ENCODE measurements at regions not wholly inside any gene's neighbourhood (a gene's known extent, or its start where the extent isn't known, plus 50 kb on each side); places are given as distances from the start of the nearest gene placed in this dataset.

DNA sequence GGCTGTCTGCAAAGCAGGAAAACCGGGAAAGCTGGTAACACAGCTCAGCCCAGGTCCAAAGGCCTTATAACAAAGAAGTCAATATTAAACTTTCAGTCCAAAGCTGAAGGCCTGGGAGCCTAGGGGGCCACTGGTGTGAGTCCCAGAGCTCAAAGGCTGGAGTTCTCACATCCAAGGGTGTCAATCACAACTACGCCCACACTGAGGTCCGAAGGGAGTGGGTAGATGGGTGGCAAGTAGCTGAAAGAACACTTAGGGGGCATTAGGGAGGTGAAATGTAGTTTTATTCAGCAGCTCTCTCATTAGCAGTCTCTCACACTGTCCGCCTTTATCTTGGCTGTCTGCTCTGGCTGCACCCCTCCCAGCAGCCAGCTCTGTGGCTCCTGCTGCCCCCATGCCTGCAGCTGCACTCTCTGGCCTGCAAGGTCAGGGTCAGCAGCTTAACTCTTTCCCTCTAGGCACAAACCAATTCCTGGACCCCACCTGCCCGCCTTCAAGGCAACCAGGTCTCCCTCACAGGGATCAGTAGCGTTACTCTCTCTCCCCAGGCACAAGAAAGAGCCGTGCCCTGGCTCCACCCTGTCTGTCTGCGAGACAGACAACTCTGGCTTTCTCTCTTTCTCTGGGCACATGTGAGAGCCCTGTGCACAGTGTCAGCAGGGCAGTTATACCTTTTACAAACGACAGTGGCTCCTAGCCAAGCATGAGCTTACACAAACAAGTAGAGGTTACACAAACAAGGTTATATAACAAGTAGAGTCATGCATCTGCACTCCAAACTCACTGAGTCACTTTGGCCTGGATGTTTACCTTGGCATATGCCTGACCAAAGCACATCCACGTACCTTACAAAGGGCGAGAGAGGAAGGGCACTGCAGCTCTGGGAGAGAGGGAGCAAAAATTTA, 249.4 kb upstream of the PCDH20 start (continued):
- TF ChIP-seq TCF12 (IDR thresholded peaks at IDR 0.05) (no peak), TCF12 (CRISPR knock-in tag; IDR thresholded peaks at IDR 0.05) (peak; percentile 58; the same call in 1 of the 2 replicates), JUNB (CRISPR knock-in tag; IDR thresholded peaks at IDR 0.05; ENCODE audit: borderline replicate concordance) (peak; percentile 81; the same call in 1 of the 2 replicates), ZNF746 (CRISPR knock-in tag; IDR thresholded peaks at IDR 0.05) (peak; percentile 85), ZNF432 (CRISPR knock-in tag; IDR thresholded peaks at IDR 0.05; ENCODE audit: borderline replicate concordance) (no peak), ZFP36L2 (CRISPR knock-in tag; IDR thresholded peaks at IDR 0.05) (no peak), ZNF792 (CRISPR knock-in tag; IDR thresholded peaks at IDR 0.05) (0 out of 2 replicates have a peak, but pooled peaks have one; percentile 52), ZSCAN30 (CRISPR knock-in tag; IDR thresholded peaks at IDR 0.05) (no peak), ZNF350 (CRISPR knock-in tag; IDR thresholded peaks at IDR 0.05; ENCODE audit: borderline replicate concordance, low read depth) (peak; percentile 78; the same call in 1 of the 2 replicates), ZSCAN31 (CRISPR knock-in tag; IDR thresholded peaks at IDR 0.05; ENCODE audit: low read depth) (peak; percentile 100), ZMYM3 (CRISPR knock-in tag; IDR thresholded peaks at IDR 0.05) (peak; percentile 71), HDAC2 (CRISPR knock-in tag; IDR thresholded peaks at IDR 0.05) (peak; percentile 90), FOXJ3 (CRISPR knock-in tag; IDR thresholded peaks at IDR 0.05; ENCODE audit: borderline replicate concordance) (peak; percentile 64; the same call in 1 of the 2 replicates), ZNF44 (CRISPR knock-in tag; IDR thresholded peaks at IDR 0.05) (no peak), ZNF605 (CRISPR knock-in tag; IDR thresholded peaks at IDR 0.05) (peak; percentile 61), HMG20A (CRISPR knock-in tag; IDR thresholded peaks at IDR 0.05; ENCODE audit: borderline replicate concordance) (peak; percentile 90), JUND (CRISPR knock-in tag; IDR thresholded peaks at IDR 0.05) (peak; percentile 90), KDM6A (CRISPR knock-in tag; IDR thresholded peaks at IDR 0.05; ENCODE audit: low read depth) (peak; percentile 61; the same call in 1 of the 2 replicates), SOX5 (CRISPR knock-in tag; IDR thresholded peaks at IDR 0.05; ENCODE audit: borderline replicate concordance) (peak; percentile 84), FOXA1 (IDR thresholded peaks at IDR 0.05) (peak; percentile 89), FOXA1 (CRISPR knock-in tag; IDR thresholded peaks at IDR 0.05) (peak; percentile 96), NFE2L2 (IDR thresholded peaks at IDR 0.05; ENCODE audit: low read length) (peak; percentile 44; the same call in 1 of the 2 replicates)
- TF ChIP-seq, protein P1, sequence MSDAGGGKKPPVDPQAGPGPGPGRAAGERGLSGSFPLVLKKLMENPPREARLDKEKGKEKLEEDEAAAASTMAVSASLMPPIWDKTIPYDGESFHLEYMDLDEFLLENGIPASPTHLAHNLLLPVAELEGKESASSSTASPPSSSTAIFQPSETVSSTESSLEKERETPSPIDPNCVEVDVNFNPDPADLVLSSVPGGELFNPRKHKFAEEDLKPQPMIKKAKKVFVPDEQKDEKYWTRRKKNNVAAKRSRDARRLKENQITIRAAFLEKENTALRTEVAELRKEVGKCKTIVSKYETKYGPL (CRISPR knock-in tag; IDR thresholded peaks at IDR 0.05), result peak; percentile 99
- TF ChIP-seq, protein P2, sequence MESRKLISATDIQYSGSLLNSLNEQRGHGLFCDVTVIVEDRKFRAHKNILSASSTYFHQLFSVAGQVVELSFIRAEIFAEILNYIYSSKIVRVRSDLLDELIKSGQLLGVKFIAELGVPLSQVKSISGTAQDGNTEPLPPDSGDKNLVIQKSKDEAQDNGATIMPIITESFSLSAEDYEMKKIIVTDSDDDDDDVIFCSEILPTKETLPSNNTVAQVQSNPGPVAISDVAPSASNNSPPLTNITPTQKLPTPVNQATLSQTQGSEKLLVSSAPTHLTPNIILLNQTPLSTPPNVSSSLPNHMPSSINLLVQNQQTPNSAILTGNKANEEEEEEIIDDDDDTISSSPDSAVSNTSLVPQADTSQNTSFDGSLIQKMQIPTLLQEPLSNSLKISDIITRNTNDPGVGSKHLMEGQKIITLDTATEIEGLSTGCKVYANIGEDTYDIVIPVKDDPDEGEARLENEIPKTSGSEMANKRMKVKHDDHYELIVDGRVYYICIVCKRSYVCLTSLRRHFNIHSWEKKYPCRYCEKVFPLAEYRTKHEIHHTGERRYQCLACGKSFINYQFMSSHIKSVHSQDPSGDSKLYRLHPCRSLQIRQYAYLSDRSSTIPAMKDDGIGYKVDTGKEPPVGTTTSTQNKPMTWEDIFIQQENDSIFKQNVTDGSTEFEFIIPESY (CRISPR knock-in tag; IDR thresholded peaks at IDR 0.05), result 0 out of 2 replicates have a peak, but pooled peaks have one; percentile 37
- TF ChIP-seq, protein P3, sequence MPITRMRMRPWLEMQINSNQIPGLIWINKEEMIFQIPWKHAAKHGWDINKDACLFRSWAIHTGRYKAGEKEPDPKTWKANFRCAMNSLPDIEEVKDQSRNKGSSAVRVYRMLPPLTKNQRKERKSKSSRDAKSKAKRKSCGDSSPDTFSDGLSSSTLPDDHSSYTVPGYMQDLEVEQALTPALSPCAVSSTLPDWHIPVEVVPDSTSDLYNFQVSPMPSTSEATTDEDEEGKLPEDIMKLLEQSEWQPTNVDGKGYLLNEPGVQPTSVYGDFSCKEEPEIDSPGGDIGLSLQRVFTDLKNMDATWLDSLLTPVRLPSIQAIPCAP (CRISPR knock-in tag; IDR thresholded peaks at IDR 0.05; ENCODE audit: low read depth), result no peak
- TF ChIP-seq, protein P4, sequence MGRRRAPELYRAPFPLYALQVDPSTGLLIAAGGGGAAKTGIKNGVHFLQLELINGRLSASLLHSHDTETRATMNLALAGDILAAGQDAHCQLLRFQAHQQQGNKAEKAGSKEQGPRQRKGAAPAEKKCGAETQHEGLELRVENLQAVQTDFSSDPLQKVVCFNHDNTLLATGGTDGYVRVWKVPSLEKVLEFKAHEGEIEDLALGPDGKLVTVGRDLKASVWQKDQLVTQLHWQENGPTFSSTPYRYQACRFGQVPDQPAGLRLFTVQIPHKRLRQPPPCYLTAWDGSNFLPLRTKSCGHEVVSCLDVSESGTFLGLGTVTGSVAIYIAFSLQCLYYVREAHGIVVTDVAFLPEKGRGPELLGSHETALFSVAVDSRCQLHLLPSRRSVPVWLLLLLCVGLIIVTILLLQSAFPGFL (CRISPR knock-in tag; IDR thresholded peaks at IDR 0.05), result no peak
- TF ChIP-seq, protein P5, sequence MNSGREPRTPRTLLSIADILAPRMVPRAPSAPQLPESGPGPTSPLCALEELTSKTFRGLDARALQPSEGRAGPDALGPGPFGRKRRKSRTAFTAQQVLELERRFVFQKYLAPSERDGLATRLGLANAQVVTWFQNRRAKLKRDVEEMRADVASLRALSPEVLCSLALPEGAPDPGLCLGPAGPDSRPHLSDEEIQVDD (CRISPR knock-in tag; IDR thresholded peaks at IDR 0.05; ENCODE audit: borderline replicate concordance), result no peak
